Choroid plexus epithelial cell (primary cell): ENCODE measurements at regions not wholly inside any gene's neighbourhood (a gene's known extent, or its start where the extent isn't known, plus 50 kb on each side); places are given as distances from the start of the nearest gene placed in this dataset.
"Not testable (repeated sequence)": the region's sequence is repeated elsewhere in the genome, so short reads cannot be mapped to it uniquely, and the experiment has no call there.

Experiments
- DNase-seq: peaks from one replicate; pipeline ENCODE4 v3.0.0-alpha.2; 2010; ENCODE audit warnings: low read depth
- H3K4me3 ChIP-seq: 2 replicates; pipeline ENCODE4 v1.5.1; 2011; ENCODE audit warnings: low read depth, mild to moderate bottlenecking, control low read depth, low read length, moderate library complexity
- CTCF ChIP-seq: conservative IDR thresholded peaks from 2 replicates; pipeline ENCODE4 v1.5.1; 2011; ENCODE audit warnings: low read depth, mild to moderate bottlenecking, control low read depth, inconsistent platforms, low read length, moderate library complexity

GRCh38 chr13:69028936-69029335 lies 1078.7 kb upstream of the ATXN8OS start:
- no peak overlapping the region for H3K4me3 ChIP-seq
- TF ChIP-seq CTCF = no peak
- DNase-seq = no peak

- no peak for TF ChIP-seq CTCF
- DNase-seq = no peak
- H3K4me3 ChIP-seq = no peak overlapping the region
Observed at GRCh38 chr13:69020120-69020519, 1087.5 kb upstream of the ATXN8OS start.

DNA sequence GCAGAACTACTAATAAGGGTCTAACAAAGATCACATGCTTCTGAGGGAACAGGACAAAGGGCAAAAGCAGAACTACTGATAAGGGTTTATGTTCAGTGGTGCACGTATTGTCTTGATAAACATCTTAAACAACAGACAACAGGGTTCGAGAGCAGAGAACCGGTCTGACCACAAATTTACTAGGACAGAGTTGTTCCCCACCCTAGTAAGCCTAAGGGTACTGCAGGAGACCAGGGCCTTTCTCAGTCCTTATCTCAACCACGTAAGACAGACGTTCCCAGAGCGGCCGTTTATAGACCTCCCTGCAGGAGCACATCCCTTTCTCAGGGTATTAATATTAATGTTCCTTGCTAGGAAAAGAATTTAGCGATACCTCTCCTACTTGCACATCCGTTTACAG lies 1089.5 kb upstream of the ATXN8OS start:
- not testable (repeated sequence) for DNase-seq, H3K4me3 ChIP-seq

DNA sequence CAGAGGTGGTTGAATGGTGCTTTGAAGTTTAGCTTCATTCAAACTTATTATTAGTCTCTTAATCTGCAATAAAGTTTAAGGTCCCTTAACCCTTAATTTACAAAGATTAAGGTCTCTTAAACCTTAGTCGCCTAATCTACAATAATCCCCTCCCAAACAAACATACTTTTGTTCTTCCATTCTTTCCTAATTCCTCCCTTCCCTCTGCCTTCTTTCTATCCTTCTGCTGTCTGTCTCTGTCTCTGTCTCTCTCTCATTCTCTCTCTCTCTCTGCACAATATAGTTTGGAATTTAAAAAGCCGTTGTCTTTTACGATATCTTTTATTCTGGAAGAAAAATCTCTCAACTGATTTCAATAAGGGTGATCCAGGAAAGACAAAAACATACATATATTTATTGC lies 1096.8 kb upstream of the ATXN8OS start:
- no peak for DNase-seq
- TF ChIP-seq CTCF = no peak
- no peak overlapping the region for H3K4me3 ChIP-seq

DNA sequence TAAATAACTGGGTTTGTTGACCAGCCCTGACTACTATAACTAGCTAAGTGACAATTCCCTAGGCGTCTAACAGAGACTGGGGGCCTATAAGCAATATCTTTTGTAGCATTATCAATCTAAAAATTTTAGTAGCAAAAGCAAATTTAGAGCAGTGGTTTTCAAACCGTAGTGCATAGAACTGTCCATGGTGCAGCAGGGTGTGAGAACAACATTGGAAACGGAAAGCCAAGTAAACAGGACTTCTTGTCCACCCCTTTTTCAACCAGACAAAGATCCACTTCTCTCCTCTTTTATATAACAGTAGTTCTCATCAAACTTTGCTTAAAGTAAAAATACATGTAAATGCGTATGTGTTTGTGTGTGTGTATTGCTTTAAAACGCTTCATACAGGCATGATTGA lies 1099.1 kb upstream of the ATXN8OS start:
- no peak for TF ChIP-seq CTCF
- no peak overlapping the region for H3K4me3 ChIP-seq
- no peak for DNase-seq

GRCh38 chr13:68998056-68998455 lies 1109.6 kb upstream of the ATXN8OS start:
- DNase-seq = no peak
- TF ChIP-seq CTCF = no peak

DNA sequence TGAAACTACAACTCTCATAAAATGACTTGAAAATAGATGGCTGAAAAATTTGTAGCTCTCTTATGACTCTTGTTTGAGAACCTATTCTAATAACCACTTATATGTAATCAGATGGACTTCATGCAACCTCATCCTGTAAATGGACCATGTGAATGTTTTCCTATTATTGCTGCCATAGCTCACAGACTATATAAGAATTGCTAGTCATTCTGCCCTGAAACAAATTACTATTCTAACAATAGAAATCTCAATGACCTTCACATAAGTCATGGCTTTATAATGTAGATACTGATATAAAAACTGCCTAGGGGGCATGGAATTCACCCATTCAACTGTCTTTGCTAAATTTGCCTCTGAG lies 1111.0 kb upstream of the ATXN8OS start:
- no peak for DNase-seq
- H3K4me3 ChIP-seq = no peak overlapping the region
- TF ChIP-seq CTCF = no peak

More at GRCh38 chr13:68998056-68998455, 1109.6 kb upstream of the ATXN8OS start:
- H3K4me3 ChIP-seq = no peak overlapping the region
